ENCODE measurements at regions not wholly inside any gene's neighbourhood (a gene's known extent, or its start where the extent isn't known, plus 50 kb on each side); places are given as distances from the start of the nearest gene placed in this dataset.

- no peak for TF ChIP-seq CTCF (IDR thresholded peaks at IDR 0.05; ENCODE audit: poor library complexity, severe bottlenecking)
- no peak for TF ChIP-seq EZH2 (IDR thresholded peaks at IDR 0.05; ENCODE audit: borderline replicate concordance, insufficient read depth, low read length, poor library complexity, severe bottlenecking)
- TF ChIP-seq, protein P1, sequence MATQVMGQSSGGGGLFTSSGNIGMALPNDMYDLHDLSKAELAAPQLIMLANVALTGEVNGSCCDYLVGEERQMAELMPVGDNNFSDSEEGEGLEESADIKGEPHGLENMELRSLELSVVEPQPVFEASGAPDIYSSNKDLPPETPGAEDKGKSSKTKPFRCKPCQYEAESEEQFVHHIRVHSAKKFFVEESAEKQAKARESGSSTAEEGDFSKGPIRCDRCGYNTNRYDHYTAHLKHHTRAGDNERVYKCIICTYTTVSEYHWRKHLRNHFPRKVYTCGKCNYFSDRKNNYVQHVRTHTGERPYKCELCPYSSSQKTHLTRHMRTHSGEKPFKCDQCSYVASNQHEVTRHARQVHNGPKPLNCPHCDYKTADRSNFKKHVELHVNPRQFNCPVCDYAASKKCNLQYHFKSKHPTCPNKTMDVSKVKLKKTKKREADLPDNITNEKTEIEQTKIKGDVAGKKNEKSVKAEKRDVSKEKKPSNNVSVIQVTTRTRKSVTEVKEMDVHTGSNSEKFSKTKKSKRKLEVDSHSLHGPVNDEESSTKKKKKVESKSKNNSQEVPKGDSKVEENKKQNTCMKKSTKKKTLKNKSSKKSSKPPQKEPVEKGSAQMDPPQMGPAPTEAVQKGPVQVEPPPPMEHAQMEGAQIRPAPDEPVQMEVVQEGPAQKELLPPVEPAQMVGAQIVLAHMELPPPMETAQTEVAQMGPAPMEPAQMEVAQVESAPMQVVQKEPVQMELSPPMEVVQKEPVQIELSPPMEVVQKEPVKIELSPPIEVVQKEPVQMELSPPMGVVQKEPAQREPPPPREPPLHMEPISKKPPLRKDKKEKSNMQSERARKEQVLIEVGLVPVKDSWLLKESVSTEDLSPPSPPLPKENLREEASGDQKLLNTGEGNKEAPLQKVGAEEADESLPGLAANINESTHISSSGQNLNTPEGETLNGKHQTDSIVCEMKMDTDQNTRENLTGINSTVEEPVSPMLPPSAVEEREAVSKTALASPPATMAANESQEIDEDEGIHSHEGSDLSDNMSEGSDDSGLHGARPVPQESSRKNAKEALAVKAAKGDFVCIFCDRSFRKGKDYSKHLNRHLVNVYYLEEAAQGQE (IDR thresholded peaks at IDR 0.05; ENCODE audit: borderline replicate concordance), result no peak
- TF ChIP-seq EP300 (conservative IDR thresholded peaks at IDR 0.05; ENCODE audit: poor library complexity, severe bottlenecking), result no peak
- no peak for TF ChIP-seq SMC3 (conservative IDR thresholded peaks at IDR 0.05; ENCODE audit: poor library complexity)
- TF ChIP-seq POLR2AphosphoS5 (IDR thresholded peaks at IDR 0.05), result no peak
These were observed 616.4 kb upstream of the ARID1B start for GRCh38 chr6:156160795-156161165.

All from neural cell (in vitro differentiated cells).